ENCODE measurements at regions not wholly inside any gene's neighbourhood (a gene's known extent, or its start where the extent isn't known, plus 50 kb on each side); places are given as distances from the start of the nearest gene placed in this dataset.

GRCh38 chr12:91601054-91601453, 418.4 kb upstream of the DCN start:
- intact Hi-C loops (cut with micrococcal nuclease), result no loop called here
- CTCF ChIA-PET (ENCODE audit: partially characterized antibody), result no interaction called here

GRCh38 chr12:91594715-91595114, 412.1 kb upstream of the DCN start:
- H3K27ac ChIP-seq (ENCODE audit: low read depth, low read length), result no peak overlapping the region
- no peaks in the 10 kb centered on the region for H3K27me3 ChIP-seq (ENCODE audit: insufficient read depth, low read length)
- H3K9me3 ChIP-seq (ENCODE audit: control insufficient read depth in 1 of 2, low read length in 2 of 2), result no peaks in the 10 kb centered on the region
- Mint-ChIP-seq H3K27ac (no peak overlapping the region), H3K9me3 (peaks cover 0 to 13% (median 5%) of the 10 kb centered on the region in 8 donors), H3K27me3 (no peaks in the 10 kb centered on the region), H3K36me3 (no peaks in the 10 kb centered on the region), H3K4me3 (no peak overlapping the region), H3K4me1 (peaks cover 0 to 2% (median 0%) of the 10 kb centered on the region in 4 donors)
- intact Hi-C loops (cut with micrococcal nuclease), result no loop called here
- H3K4me1 ChIP-seq (ENCODE audit: insufficient read depth, low read length), result no peaks in the 10 kb centered on the region
- ChIA-PET POLR2A (ENCODE audit: partially characterized antibody) (no interaction called here), CTCF (ENCODE audit: partially characterized antibody) (no interaction called here)
- no peaks in the 10 kb centered on the region for H3K36me3 ChIP-seq (ENCODE audit: insufficient read depth, low read length)
- no peak overlapping the region for H3K4me3 ChIP-seq (ENCODE audit: low read length in 2 of 2)
- DNase-seq, result no peak

More at GRCh38 chr12:91601054-91601453, 418.4 kb upstream of the DCN start:
- H3K27ac ChIP-seq (ENCODE audit: low read depth, low read length), result no peak overlapping the region
- Mint-ChIP-seq H3K4me3 (no peak overlapping the region), H3K27me3 (peaks cover 0 to 3% of the 10 kb centered on the region in 2 donors), H3K4me1 (no peaks in the 10 kb centered on the region), H3K36me3 (no peaks in the 10 kb centered on the region), H3K9me3 (peaks cover 0 to 13% (median 6%) of the 10 kb centered on the region in 8 donors), H3K27ac (no peak overlapping the region)
- H3K4me3 ChIP-seq (ENCODE audit: low read length in 2 of 2), result no peak overlapping the region
- no peaks in the 10 kb centered on the region for H3K27me3 ChIP-seq (ENCODE audit: insufficient read depth, low read length)
- no peaks in the 10 kb centered on the region for H3K4me1 ChIP-seq (ENCODE audit: insufficient read depth, low read length)
- POLR2A ChIA-PET (ENCODE audit: partially characterized antibody), result no interaction called here
- H3K9me3 ChIP-seq (ENCODE audit: control insufficient read depth in 1 of 2, low read length in 2 of 2), result no peaks in the 10 kb centered on the region
- no peak for DNase-seq
- no peaks in the 10 kb centered on the region for H3K36me3 ChIP-seq (ENCODE audit: insufficient read depth, low read length)

GRCh38 chr12:91591639-91591987, 409.0 kb upstream of the DCN start:
- Histone ChIP-seq H3K4me1 (ENCODE audit: insufficient read depth, low read length) (no peaks in the 10 kb centered on the region), H3K9me3 (ENCODE audit: control insufficient read depth in 1 of 2, low read length in 2 of 2) (no peaks in the 10 kb centered on the region), H3K4me3 (ENCODE audit: low read length in 2 of 2) (no peak overlapping the region), H3K27me3 (ENCODE audit: insufficient read depth, low read length) (no peaks in the 10 kb centered on the region), H3K27ac (ENCODE audit: low read depth, low read length) (no peak overlapping the region), H3K36me3 (ENCODE audit: insufficient read depth, low read length) (no peaks in the 10 kb centered on the region)
- H3K27ac Mint-ChIP-seq, result no peak overlapping the region
- no peaks in the 10 kb centered on the region for H3K27me3 Mint-ChIP-seq
- no peak overlapping the region for H3K4me3 Mint-ChIP-seq
- ChIA-PET CTCF (ENCODE audit: partially characterized antibody) (interaction anchor here (1.2 kb wide), 1 partner anchor 220 kb away, joined by 3 read pairs; no protein-coding TSS in a partner anchor), POLR2A (ENCODE audit: partially characterized antibody) (no interaction called here)
- intact Hi-C loops (cut with micrococcal nuclease), result no loop called here
- no peaks in the 10 kb centered on the region for H3K36me3 Mint-ChIP-seq
- DNase-seq, result no peak
- peaks cover 0 to 2% (median 0%) of the 10 kb centered on the region in 4 donors for H3K4me1 Mint-ChIP-seq
- H3K9me3 Mint-ChIP-seq, result no peaks in the 10 kb centered on the region

GRCh38 chr12:91590966-91591638, 408.5 kb upstream of the DCN start:
- POLR2A ChIA-PET (ENCODE audit: partially characterized antibody), result no interaction called here
- H3K36me3 Mint-ChIP-seq, result no peaks in the 10 kb centered on the region
- no peak overlapping the region for H3K4me3 Mint-ChIP-seq
- H3K36me3 ChIP-seq (ENCODE audit: insufficient read depth, low read length), result no peaks in the 10 kb centered on the region
- intact Hi-C loops (cut with micrococcal nuclease), result no loop called here
- H3K9me3 ChIP-seq (ENCODE audit: control insufficient read depth in 1 of 2, low read length in 2 of 2), result no peaks in the 10 kb centered on the region
- no peak overlapping the region for H3K27ac ChIP-seq (ENCODE audit: low read depth, low read length)
- H3K27me3 Mint-ChIP-seq, result no peaks in the 10 kb centered on the region
- CTCF ChIA-PET (ENCODE audit: partially characterized antibody), result interaction anchor here (1.0 to 1.2 kb wide), 2 partner anchors 13 to 221 kb away, joined by 3 to 4 read pairs; no protein-coding TSS in a partner anchor
- no peaks in the 10 kb centered on the region for H3K4me1 ChIP-seq (ENCODE audit: insufficient read depth, low read length)
- DNase-seq, result no peak
- H3K9me3 Mint-ChIP-seq, result no peaks in the 10 kb centered on the region
- H3K27me3 ChIP-seq (ENCODE audit: insufficient read depth, low read length), result no peaks in the 10 kb centered on the region
- H3K4me1 Mint-ChIP-seq, result peaks cover 0 to 2% (median 0%) of the 10 kb centered on the region in 4 donors
- no peak overlapping the region for H3K27ac Mint-ChIP-seq
- H3K4me3 ChIP-seq (ENCODE audit: low read length in 2 of 2), result no peak overlapping the region

GRCh38 chr12:91588874-91589454, 406.3 kb upstream of the DCN start:
- Mint-ChIP-seq H3K9me3 (no peaks in the 10 kb centered on the region), H3K27ac (no peak overlapping the region), H3K27me3 (no peaks in the 10 kb centered on the region), H3K4me1 (no peaks in the 10 kb centered on the region), H3K36me3 (no peaks in the 10 kb centered on the region), H3K4me3 (no peak overlapping the region)
- Histone ChIP-seq H3K27ac (ENCODE audit: low read depth, low read length) (no peak overlapping the region), H3K27me3 (ENCODE audit: insufficient read depth, low read length) (no peaks in the 10 kb centered on the region), H3K4me3 (ENCODE audit: low read length in 2 of 2) (no peak overlapping the region), H3K9me3 (ENCODE audit: control insufficient read depth in 1 of 2, low read length in 2 of 2) (no peaks in the 10 kb centered on the region), H3K36me3 (ENCODE audit: insufficient read depth, low read length) (no peaks in the 10 kb centered on the region), H3K4me1 (ENCODE audit: insufficient read depth, low read length) (no peaks in the 10 kb centered on the region)
- DNase-seq, result no peak
- POLR2A ChIA-PET (ENCODE audit: partially characterized antibody), result no interaction called here
- intact Hi-C loops (cut with micrococcal nuclease), result no loop called here
- CTCF ChIA-PET (ENCODE audit: partially characterized antibody), result no interaction called here

- no peaks in the 10 kb centered on the region for H3K4me1 Mint-ChIP-seq
- H3K36me3 Mint-ChIP-seq, result no peaks in the 10 kb centered on the region
- Histone ChIP-seq H3K9me3 (ENCODE audit: control insufficient read depth in 1 of 2, low read length in 2 of 2) (no peaks in the 10 kb centered on the region), H3K36me3 (ENCODE audit: insufficient read depth, low read length) (no peaks in the 10 kb centered on the region), H3K4me1 (ENCODE audit: insufficient read depth, low read length) (no peaks in the 10 kb centered on the region), H3K4me3 (ENCODE audit: low read length in 2 of 2) (no peak overlapping the region), H3K27ac (ENCODE audit: low read depth, low read length) (no peak overlapping the region), H3K27me3 (ENCODE audit: insufficient read depth, low read length) (no peaks in the 10 kb centered on the region)
- CTCF ChIA-PET (ENCODE audit: partially characterized antibody), result no interaction called here
- no peaks in the 10 kb centered on the region for H3K9me3 Mint-ChIP-seq
- no peak overlapping the region for H3K4me3 Mint-ChIP-seq
- no peak for DNase-seq
- H3K27ac Mint-ChIP-seq, result no peak overlapping the region
- POLR2A ChIA-PET (ENCODE audit: partially characterized antibody), result no interaction called here
- H3K27me3 Mint-ChIP-seq, result no peaks in the 10 kb centered on the region
- intact Hi-C loops (cut with micrococcal nuclease), result no loop called here
Observed at GRCh38 chr12:91586015-91586414, 403.4 kb upstream of the DCN start.

GRCh38 chr12:91582811-91583210, 400.2 kb upstream of the DCN start:
- Mint-ChIP-seq H3K36me3 (no peaks in the 10 kb centered on the region), H3K9me3 (no peaks in the 10 kb centered on the region), H3K4me1 (peaks cover under 1 to 6% (median 2%) of the 10 kb centered on the region in 4 donors), H3K27ac (no peak overlapping the region), H3K27me3 (peaks cover 0 to under 1% of the 10 kb centered on the region in 2 donors), H3K4me3 (no peak overlapping the region)
- Histone ChIP-seq H3K27me3 (ENCODE audit: insufficient read depth, low read length) (no peaks in the 10 kb centered on the region), H3K36me3 (ENCODE audit: insufficient read depth, low read length) (no peaks in the 10 kb centered on the region), H3K4me1 (ENCODE audit: insufficient read depth, low read length) (no peaks in the 10 kb centered on the region), H3K27ac (ENCODE audit: low read depth, low read length) (no peak overlapping the region), H3K4me3 (ENCODE audit: low read length in 2 of 2) (no peak overlapping the region), H3K9me3 (ENCODE audit: control insufficient read depth in 1 of 2, low read length in 2 of 2) (no peaks in the 10 kb centered on the region)
- no peak for DNase-seq
- intact Hi-C loops (cut with micrococcal nuclease), result no loop called here
- ChIA-PET POLR2A (ENCODE audit: partially characterized antibody) (no interaction called here), CTCF (ENCODE audit: partially characterized antibody) (interaction anchor here (1.1 kb wide), 1 partner anchor 229 kb away, joined by 4 read pairs; no protein-coding TSS in a partner anchor)

All from CD4-positive, alpha-beta memory T cell (primary cell).